HG03342 (cell line): ENCODE measurements at regions not wholly inside any gene's neighbourhood (a gene's known extent, or its start where the extent isn't known, plus 50 kb on each side); places are given as distances from the start of the nearest gene placed in this dataset.

Experiments used
- ATAC-seq: cut with Tn5 transposase; IDR thresholded peaks from one replicate; pipeline ENCODE4 v1.9.1; 2021; ENCODE audit warnings: mild to moderate bottlenecking, moderate library complexity; ENCODE audit not compliant: unreplicated experiment

- ATAC-seq, result no peak
Measured at GRCh38 chr22:49425356-49425755, 402.3 kb downstream of the BRD1 start.

DNA sequence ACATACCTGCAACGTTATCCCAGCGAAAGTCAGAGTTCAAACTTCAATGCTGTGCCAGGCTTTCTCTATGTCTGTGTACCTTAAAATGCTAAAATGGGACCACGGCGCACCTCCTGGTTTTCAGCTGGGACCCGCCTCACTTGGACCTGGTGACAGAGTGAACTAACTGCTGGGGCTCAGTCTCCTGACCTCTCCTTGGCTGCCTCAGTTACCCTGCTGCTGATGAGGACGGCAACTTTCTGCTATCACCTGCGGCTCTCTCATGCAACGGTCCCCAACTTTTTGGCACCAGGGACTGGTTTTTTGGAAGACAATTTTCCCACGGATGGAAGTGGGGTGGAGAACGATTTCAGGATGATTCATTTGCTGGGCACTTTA is 402.8 kb downstream of the BRD1 start:
- no peak for ATAC-seq

GRCh38 chr22:49423125-49423650 is 404.5 kb downstream of the BRD1 start:
- ATAC-seq, result no peak

- ATAC-seq, result no peak
Measured at GRCh38 chr22:49422701-49423100, 405.0 kb downstream of the BRD1 start.

DNA sequence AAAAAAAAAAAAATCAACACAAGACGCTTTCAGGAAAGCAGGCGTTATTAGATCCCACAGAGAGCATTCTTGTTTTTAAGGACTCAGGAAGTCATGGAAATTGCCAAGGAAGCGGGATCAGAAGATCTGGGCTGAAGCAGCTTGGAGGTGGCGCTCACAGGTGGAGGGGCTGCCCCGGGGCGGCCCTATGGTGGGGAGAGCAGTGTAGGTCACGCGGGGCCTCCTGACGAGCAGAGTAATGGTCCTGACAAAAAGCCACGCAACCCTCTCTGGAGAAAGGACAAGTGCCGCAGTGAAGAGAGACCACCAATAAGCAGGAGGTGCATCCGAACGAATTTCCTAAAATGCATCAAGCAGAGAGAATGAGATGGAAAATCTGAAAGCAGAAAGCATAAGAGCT is 407.0 kb downstream of the BRD1 start:
- ATAC-seq, result no peak

- ATAC-seq, result no peak
Measured at GRCh38 chr22:49419661-49420060, 408.0 kb downstream of the BRD1 start.

DNA sequence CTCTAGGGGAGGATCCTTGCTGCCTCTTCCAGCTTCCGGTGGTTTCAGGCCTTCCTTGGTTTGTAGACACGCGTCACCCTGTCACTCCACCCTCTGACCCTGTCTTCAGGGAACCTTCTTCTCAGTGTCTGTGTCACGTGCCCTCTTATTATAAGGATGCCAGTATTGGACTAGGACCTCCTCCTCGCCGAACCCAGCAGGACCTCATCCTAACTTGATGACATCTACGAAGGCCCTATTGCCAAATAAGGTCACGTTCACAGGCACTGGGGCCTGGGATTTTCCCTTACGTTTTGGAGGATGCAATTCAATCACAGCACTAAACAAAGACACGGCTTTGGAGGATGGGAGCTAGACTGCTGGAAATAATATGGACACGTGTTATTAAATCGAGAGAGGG is 408.7 kb downstream of the BRD1 start:
- ATAC-seq, result no peak

GRCh38 chr22:49418341-49418894 is 409.3 kb downstream of the BRD1 start:
- ATAC-seq, result no peak

DNA sequence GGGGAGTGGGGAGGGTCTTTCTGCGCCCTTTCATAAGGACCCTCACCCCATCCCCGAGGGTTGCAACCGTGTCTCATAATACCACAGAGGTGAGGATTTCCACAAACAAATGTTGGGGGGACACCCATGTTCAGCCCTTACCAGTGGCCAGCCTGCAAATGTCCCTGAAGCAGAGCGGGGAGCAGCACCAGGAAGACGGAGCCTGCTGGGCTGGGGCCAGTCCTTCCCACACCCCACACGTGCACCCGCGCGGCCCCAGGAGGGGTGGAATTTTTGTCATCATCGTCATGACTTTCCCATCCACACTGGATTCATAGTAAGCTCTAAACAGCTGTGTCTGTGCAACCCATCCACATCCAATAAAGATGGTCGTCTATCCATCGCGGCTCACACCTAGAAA is 409.8 kb downstream of the BRD1 start:
- no peak for ATAC-seq

GRCh38 chr22:49417326-49417725 is 410.3 kb downstream of the BRD1 start:
- ATAC-seq, result no peak

DNA sequence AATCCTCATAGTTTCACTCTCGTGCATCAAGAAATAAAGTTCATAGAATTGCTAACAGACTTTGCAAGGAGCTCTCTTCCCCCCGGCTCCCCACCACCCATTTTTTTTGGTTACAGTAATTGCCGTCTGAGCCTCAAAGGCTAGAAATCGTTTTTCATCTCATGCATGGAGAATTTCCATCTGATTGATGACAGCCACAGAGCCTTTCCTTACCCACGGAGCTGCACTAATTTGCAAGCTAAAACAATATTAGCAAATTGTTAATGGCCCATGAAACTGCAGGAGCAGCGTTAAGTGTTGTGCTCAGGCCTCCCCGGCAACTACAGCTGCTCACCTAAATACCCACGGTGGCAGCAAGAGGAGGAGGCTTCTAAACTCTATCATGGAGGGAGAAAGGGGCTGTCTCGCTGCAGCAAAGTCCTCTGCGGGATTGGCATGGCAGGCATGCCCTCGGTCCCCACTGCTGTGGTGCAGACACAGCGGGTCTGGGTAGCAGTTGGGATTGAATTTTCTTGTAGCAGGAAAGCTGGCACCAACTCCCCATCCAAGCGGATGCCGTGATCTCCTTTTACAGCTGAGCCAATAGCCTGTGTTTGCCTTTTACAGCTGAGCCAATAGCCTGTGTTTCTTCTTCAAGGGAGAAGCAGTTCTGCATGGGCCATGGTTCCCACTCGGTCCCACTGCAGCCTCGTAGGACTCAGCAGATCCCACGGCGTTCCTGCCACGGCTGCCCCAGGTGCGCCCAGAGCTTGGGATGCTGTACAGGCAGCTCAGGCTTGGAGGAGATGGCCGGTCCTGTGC is 412.3 kb downstream of the BRD1 start:
- no peak for ATAC-seq

- no peak for ATAC-seq
Measured at GRCh38 chr22:49413551-49413950, 414.1 kb downstream of the BRD1 start.

DNA sequence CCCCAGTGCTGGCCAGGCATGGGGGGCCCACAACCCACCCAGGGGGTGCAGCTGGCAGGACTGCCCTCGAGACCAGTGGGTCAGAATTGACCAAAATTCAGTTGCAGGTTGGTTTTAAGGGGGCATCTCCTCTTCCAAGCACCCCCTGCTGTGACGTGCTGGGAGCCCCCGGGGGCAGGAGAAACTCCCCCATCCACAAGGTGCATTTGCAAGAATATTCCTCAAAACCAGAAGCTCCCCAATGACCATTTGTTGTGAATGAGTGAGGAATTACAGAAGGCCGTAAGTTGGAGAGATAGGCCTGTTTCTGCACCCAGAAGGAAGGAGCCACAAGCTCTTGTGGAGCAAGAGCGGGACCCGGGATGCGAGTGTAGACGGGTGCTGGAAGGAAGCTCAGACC is 414.5 kb downstream of the BRD1 start:
- no peak for ATAC-seq

DNA sequence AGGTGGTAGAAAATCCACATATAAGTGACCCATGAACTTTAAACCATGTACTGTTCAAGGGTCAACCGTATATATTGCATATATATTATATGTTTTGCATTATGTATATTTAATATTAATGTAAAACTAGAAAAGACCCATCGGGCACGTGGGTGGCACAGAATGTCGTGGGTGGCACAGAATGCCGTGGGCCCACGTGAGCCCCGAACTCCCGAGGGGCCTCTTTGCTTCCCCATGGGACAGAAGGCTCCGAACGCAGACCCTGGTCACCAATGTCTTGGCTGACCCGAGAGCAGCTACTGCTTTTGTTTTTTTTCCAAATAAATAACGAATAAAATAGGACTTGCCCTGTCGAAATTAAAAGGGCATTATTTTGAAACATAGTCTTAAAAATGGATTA is 415.4 kb downstream of the BRD1 start:
- no peak for ATAC-seq

DNA sequence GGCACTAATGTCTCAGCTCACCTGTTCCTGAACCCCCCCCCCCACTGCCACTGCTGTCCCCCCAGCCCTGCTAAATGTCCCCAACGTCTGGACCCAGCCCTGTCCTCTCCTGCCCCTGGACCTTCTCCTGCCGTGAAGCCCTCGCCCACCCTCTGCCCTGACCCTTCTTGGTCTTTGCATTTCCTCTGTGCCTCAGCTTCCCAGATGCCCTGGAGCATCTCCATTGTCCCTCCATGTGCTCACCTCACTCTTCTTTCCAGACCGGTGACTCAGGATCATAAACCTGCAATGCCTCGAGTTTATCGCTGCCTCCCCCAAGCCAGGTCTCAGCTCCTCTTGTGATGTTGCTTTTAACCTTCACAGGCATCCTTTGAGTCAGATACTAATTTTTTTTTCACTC is 416.4 kb downstream of the BRD1 start:
- no peak for ATAC-seq

GRCh38 chr22:49408102-49408836 is 419.4 kb downstream of the BRD1 start:
- ATAC-seq, result no peak

GRCh38 chr22:49406879-49407587 is 420.6 kb downstream of the BRD1 start:
- ATAC-seq, result no peak

- no peak for ATAC-seq
Measured at GRCh38 chr22:49406047-49406650, 421.5 kb downstream of the BRD1 start.

- ATAC-seq, result no peak
Measured at GRCh38 chr22:49405590-49405989, 422.1 kb downstream of the BRD1 start.

- ATAC-seq, result no peak
Measured at GRCh38 chr22:49404576-49405241, 423.0 kb downstream of the BRD1 start.
